ENCODE measurements at regions not wholly inside any gene's neighbourhood (a gene's known extent, or its start where the extent isn't known, plus 50 kb on each side); places are given as distances from the start of the nearest gene placed in this dataset.

GRCh38 chr3:99172736-99173657, 271.5 kb upstream of the DCBLD2 start:
- TF ChIP-seq, protein P1, sequence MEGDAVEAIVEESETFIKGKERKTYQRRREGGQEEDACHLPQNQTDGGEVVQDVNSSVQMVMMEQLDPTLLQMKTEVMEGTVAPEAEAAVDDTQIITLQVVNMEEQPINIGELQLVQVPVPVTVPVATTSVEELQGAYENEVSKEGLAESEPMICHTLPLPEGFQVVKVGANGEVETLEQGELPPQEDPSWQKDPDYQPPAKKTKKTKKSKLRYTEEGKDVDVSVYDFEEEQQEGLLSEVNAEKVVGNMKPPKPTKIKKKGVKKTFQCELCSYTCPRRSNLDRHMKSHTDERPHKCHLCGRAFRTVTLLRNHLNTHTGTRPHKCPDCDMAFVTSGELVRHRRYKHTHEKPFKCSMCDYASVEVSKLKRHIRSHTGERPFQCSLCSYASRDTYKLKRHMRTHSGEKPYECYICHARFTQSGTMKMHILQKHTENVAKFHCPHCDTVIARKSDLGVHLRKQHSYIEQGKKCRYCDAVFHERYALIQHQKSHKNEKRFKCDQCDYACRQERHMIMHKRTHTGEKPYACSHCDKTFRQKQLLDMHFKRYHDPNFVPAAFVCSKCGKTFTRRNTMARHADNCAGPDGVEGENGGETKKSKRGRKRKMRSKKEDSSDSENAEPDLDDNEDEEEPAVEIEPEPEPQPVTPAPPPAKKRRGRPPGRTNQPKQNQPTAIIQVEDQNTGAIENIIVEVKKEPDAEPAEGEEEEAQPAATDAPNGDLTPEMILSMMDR (IDR thresholded peaks at IDR 0.05; ENCODE audit: extremely low read depth, low read depth, low read length) = peak; percentile 88
- DNase-seq (ENCODE audit: insufficient read length, low spot score, missing footprints) = peak; percentile 54
- Histone ChIP-seq H2AFZ (ENCODE audit: low read length) (peak overlapping the region; percentile 60), H3K79me2 (ENCODE audit: insufficient read depth, low read length) (no peaks in the 10 kb centered on the region), H3K4me1 (ENCODE audit: insufficient read depth, low read length) (no peaks in the 10 kb centered on the region), H3K9me3 (ENCODE audit: low read depth, low read length) (no peaks in the 10 kb centered on the region), H4K20me1 (ENCODE audit: insufficient read depth, low read length) (no peaks in the 10 kb centered on the region), H3K27me3 (ENCODE audit: insufficient read depth, low read length) (no peaks in the 10 kb centered on the region), H3K27ac (ENCODE audit: low read depth, low read length) (no peak overlapping the region), H3K4me2 (ENCODE audit: insufficient read depth, low read length) (no peak overlapping the region), H3K36me3 (ENCODE audit: insufficient read depth, low read length) (no peaks in the 10 kb centered on the region), H3K4me3 (ENCODE audit: insufficient read depth, low read length) (no peak overlapping the region)

- no peak overlapping the region for H3K4me3 ChIP-seq (ENCODE audit: insufficient read depth, low read length)
- H2AFZ ChIP-seq (ENCODE audit: low read length) = no peak overlapping the region
- H3K9me3 ChIP-seq (ENCODE audit: low read depth, low read length) = no peaks in the 10 kb centered on the region
- DNase-seq (ENCODE audit: insufficient read length, low spot score, missing footprints) = no peak
- TF ChIP-seq, protein P1 (IDR thresholded peaks at IDR 0.05; ENCODE audit: extremely low read depth, low read depth, low read length) = no peak
- no peak overlapping the region for H3K27ac ChIP-seq (ENCODE audit: low read depth, low read length)
- no peaks in the 10 kb centered on the region for H3K79me2 ChIP-seq (ENCODE audit: insufficient read depth, low read length)
- no peak overlapping the region for H3K4me2 ChIP-seq (ENCODE audit: insufficient read depth, low read length)
- no peaks in the 10 kb centered on the region for H3K36me3 ChIP-seq (ENCODE audit: insufficient read depth, low read length)
- H3K27me3 ChIP-seq (ENCODE audit: insufficient read depth, low read length) = no peaks in the 10 kb centered on the region
- no peaks in the 10 kb centered on the region for H3K4me1 ChIP-seq (ENCODE audit: insufficient read depth, low read length)
- H4K20me1 ChIP-seq (ENCODE audit: insufficient read depth, low read length) = no peaks in the 10 kb centered on the region
These were observed 270.3 kb upstream of the DCBLD2 start for GRCh38 chr3:99171800-99172199.

DNA sequence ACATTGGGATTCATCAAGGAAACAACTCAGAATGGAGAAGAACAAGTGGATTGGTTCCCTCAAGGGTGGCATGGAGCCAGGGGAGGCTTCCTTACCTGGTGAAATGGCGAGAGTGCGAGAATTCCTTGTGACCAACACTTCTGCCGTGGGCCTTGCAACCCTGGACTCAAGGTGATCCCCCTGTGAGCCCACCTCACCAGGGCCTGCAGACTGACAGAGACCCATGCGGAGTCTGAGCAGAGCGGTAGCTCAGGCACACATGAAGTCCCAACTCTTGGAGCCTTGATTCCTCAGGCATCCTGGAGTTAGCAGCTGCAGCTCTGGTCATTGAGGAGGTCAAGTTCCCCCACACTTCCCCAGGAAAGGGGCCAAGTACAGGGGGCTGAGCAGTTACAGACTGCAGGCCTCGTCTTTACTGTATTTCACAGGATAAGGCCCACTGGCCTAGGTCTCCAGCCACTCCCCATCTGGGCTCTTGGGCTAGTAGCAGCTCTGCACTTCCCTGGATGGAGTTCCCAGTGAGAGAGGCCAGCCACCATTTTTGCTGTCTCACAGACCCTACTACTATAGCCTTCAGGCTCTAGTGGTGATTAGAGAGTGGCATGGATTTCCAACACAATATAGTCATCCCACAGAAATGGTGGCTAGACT, 269.5 kb upstream of the DCBLD2 start:
- no peaks in the 10 kb centered on the region for H3K4me1 ChIP-seq (ENCODE audit: insufficient read depth, low read length)
- no peaks in the 10 kb centered on the region for H3K9me3 ChIP-seq (ENCODE audit: low read depth, low read length)
- no peak overlapping the region for H3K4me3 ChIP-seq (ENCODE audit: insufficient read depth, low read length)
- H3K4me2 ChIP-seq (ENCODE audit: insufficient read depth, low read length) = no peak overlapping the region
- H2AFZ ChIP-seq (ENCODE audit: low read length) = no peak overlapping the region
- no peak for DNase-seq (ENCODE audit: insufficient read length, low spot score, missing footprints)
- H3K27me3 ChIP-seq (ENCODE audit: insufficient read depth, low read length) = no peaks in the 10 kb centered on the region
- no peak overlapping the region for H3K27ac ChIP-seq (ENCODE audit: low read depth, low read length)
- H4K20me1 ChIP-seq (ENCODE audit: insufficient read depth, low read length) = no peaks in the 10 kb centered on the region
- H3K36me3 ChIP-seq (ENCODE audit: insufficient read depth, low read length) = no peaks in the 10 kb centered on the region
- TF ChIP-seq, protein P1 (IDR thresholded peaks at IDR 0.05; ENCODE audit: extremely low read depth, low read depth, low read length) = no peak
- H3K79me2 ChIP-seq (ENCODE audit: insufficient read depth, low read length) = no peaks in the 10 kb centered on the region

- H3K4me3 ChIP-seq (ENCODE audit: insufficient read depth, low read length) = no peak overlapping the region
- DNase-seq (ENCODE audit: insufficient read length, low spot score, missing footprints) = no peak
- H2AFZ ChIP-seq (ENCODE audit: low read length) = no peak overlapping the region
- no peaks in the 10 kb centered on the region for H3K79me2 ChIP-seq (ENCODE audit: insufficient read depth, low read length)
- no peaks in the 10 kb centered on the region for H3K27me3 ChIP-seq (ENCODE audit: insufficient read depth, low read length)
- H3K4me2 ChIP-seq (ENCODE audit: insufficient read depth, low read length) = no peak overlapping the region
- TF ChIP-seq, protein P1 (IDR thresholded peaks at IDR 0.05; ENCODE audit: extremely low read depth, low read depth, low read length) = no peak
- H4K20me1 ChIP-seq (ENCODE audit: insufficient read depth, low read length) = no peaks in the 10 kb centered on the region
- no peak overlapping the region for H3K27ac ChIP-seq (ENCODE audit: low read depth, low read length)
- no peaks in the 10 kb centered on the region for H3K36me3 ChIP-seq (ENCODE audit: insufficient read depth, low read length)
- H3K9me3 ChIP-seq (ENCODE audit: low read depth, low read length) = no peaks in the 10 kb centered on the region
- no peaks in the 10 kb centered on the region for H3K4me1 ChIP-seq (ENCODE audit: insufficient read depth, low read length)
These were observed 265.6 kb upstream of the DCBLD2 start for GRCh38 chr3:99167071-99167470.

All from osteoblast (primary cell).